Upper lobe of left lung (tissue), 6 donors: ENCODE measurements at regions not wholly inside any gene's neighbourhood (a gene's known extent, or its start where the extent isn't known, plus 50 kb on each side); places are given as distances from the start of the nearest gene placed in this dataset.

ENCODE experiments used
- ATAC-seq, 2 donors: fragments of 200-7000 bp; cut with Tn5 transposase; one replicate each; pipeline ENCODE4 v1.9.1; 2022; ENCODE audit warnings: mild to moderate bottlenecking in 2 of 2, moderate library complexity in 2 of 2; ENCODE audit not compliant: low FRiP score in 2 of 2
- DNase-seq, 2 donors: peaks; one replicate each; pipeline ENCODE4 v3.0.0-alpha.2; 2019 to 2020
- H3K27ac ChIP-seq, 4 donors: fragments of 200-600 bp; sonication (generic); one replicate each; pipeline ENCODE4 v1.5.1; 2016 to 2019
- H3K27me3 ChIP-seq, 4 donors: fragments of 200-600 bp; sonication (generic); one replicate each; pipeline ENCODE4 v1.5.1; 2017 to 2019
- H3K36me3 ChIP-seq, 4 donors: fragments of 200-600 bp; sonication (generic); one replicate each; pipeline ENCODE4 v1.5.1; 2016 to 2019
- H3K4me1 ChIP-seq, 4 donors: fragments of 200-600 bp; sonication (generic); one replicate each; pipeline ENCODE4 v1.5.1; 2018 to 2019
- H3K4me3 ChIP-seq, 4 donors: fragments of 200-600 bp; sonication (generic); one replicate each; pipeline ENCODE4 v1.5.1; 2017 to 2019; ENCODE audit warnings: mild to moderate bottlenecking in 2 of 4, moderate library complexity in 1 of 4
- H3K9me3 ChIP-seq, 4 donors: fragments of 200-600 bp; sonication (generic); one replicate each; pipeline ENCODE4 v1.5.1; 2018 to 2019
- EP300 ChIP-seq, 4 donors: sonication (generic); formaldehyde crosslinking; IDR thresholded peaks; one replicate each; pipeline ENCODE4 v1.5.1; 2017; ENCODE audit warnings: antibody characterized with exemption in 4 of 4, control low read depth in 2 of 4
- POLR2A ChIP-seq, 4 donors: fragments of 450-650 bp; IDR thresholded peaks; one replicate each; pipeline ENCODE4 v1.5.1; 2016 to 2017; ENCODE audit warnings: antibody characterized with exemption in 4 of 4, mild to moderate bottlenecking in 2 of 4
- POLR2AphosphoS5 ChIP-seq, 2 donors: sonication (generic); formaldehyde crosslinking; IDR thresholded peaks; one replicate each; pipeline ENCODE4 v1.5.1; 2017; ENCODE audit warnings: antibody characterized with exemption in 2 of 2
- WGBS, 2 donors: methylation state at CpG; one replicate each; pipeline ENCODE4 v1.1.5; 2017 to 2018; 5-methylcytosine and 5-hydroxymethylcytosine counted together
- TF ChIP-seq, protein P1 (sequence below), 6 experiments: fragments of 450-650 bp in 4 of 6; fragments of 200-600 bp in 2 of 6; sonication (generic) in 2 of 6; IDR thresholded peaks; one replicate each; pipeline ENCODE4 v1.5.1; 2016 to 2019; ENCODE audit warnings: antibody characterized with exemption in 6 of 6
- donor health status: DM: no; HTN: no; CAD: no; lungs with moderate emphysema.
- donor health status: DM: no; HTN: yes; CAD: no; lungs with severe emphysema.

DNA sequence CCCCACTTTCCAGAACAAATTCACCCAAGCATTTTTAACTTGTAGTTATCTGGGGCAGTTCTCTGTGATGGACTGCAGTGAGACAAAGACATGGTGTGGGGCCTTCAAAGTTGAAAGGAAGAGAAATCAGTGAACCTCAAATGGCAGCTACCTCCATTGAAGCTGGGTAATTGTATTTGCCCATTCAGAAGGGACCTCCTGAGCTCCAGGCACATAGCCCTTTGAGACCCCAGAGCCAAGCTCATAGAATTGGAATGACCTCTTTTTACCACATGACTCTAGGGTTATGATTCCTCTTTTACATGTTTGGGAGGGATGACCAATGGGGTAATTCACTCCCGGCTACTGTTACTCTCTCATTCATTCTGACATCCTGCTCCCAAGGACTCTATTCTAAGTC, 368.4 kb upstream of the ITGA1 start:
- Histone ChIP-seq H3K4me1 (no peaks in the 10 kb centered on the region), H3K27me3 (no peaks in the 10 kb centered on the region), H3K36me3 (no peaks in the 10 kb centered on the region), H3K27ac (no peak overlapping the region), H3K4me3 (no peak overlapping the region), H3K9me3 (no peaks in the 10 kb centered on the region)
- TF ChIP-seq POLR2A (IDR thresholded peaks at IDR 0.05) (no peak), EP300 (IDR thresholded peaks at IDR 0.05) (no peak), POLR2AphosphoS5 (IDR thresholded peaks at IDR 0.05) (no peak)
- TF ChIP-seq, protein P1, sequence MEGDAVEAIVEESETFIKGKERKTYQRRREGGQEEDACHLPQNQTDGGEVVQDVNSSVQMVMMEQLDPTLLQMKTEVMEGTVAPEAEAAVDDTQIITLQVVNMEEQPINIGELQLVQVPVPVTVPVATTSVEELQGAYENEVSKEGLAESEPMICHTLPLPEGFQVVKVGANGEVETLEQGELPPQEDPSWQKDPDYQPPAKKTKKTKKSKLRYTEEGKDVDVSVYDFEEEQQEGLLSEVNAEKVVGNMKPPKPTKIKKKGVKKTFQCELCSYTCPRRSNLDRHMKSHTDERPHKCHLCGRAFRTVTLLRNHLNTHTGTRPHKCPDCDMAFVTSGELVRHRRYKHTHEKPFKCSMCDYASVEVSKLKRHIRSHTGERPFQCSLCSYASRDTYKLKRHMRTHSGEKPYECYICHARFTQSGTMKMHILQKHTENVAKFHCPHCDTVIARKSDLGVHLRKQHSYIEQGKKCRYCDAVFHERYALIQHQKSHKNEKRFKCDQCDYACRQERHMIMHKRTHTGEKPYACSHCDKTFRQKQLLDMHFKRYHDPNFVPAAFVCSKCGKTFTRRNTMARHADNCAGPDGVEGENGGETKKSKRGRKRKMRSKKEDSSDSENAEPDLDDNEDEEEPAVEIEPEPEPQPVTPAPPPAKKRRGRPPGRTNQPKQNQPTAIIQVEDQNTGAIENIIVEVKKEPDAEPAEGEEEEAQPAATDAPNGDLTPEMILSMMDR (IDR thresholded peaks at IDR 0.05) = no peak
- 60 to 67% methylated on average over 1 of the region's 1 CpG for WGBS, 2 donors
- ATAC-seq = no peak
- no peak for DNase-seq

DNA sequence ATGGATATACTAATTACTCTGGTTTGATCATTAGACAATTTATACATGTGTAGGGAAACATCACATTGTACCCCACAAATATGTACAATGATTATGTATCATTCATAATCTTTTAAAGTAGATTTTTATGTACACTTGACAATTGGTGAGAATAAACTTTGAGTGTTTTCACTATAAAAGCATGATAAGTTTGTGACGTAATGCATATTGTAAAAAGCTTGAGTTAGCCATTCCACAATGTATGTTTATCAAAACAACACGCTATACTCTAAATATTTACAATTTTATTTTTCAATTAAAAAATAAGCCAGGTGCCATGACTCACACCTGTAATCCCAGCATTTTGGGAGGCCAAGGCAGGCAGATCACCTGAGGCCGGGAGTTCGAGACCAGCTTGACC, 360.1 kb upstream of the ITGA1 start:
- WGBS, 2 donors = 94% methylated on average over 4 of the region's 4 CpGs
- Histone ChIP-seq H3K36me3 (no peaks in the 10 kb centered on the region), H3K9me3 (no peaks in the 10 kb centered on the region), H3K4me1 (no peaks in the 10 kb centered on the region), H3K27ac (no peak overlapping the region), H3K4me3 (no peak overlapping the region), H3K27me3 (no peaks in the 10 kb centered on the region)
- TF ChIP-seq POLR2AphosphoS5 (IDR thresholded peaks at IDR 0.05) (no peak), POLR2A (IDR thresholded peaks at IDR 0.05) (no peak), EP300 (IDR thresholded peaks at IDR 0.05) (no peak)
- TF ChIP-seq, protein P1 (IDR thresholded peaks at IDR 0.05) = no peak
- no peak for DNase-seq
- no peak for ATAC-seq

DNA sequence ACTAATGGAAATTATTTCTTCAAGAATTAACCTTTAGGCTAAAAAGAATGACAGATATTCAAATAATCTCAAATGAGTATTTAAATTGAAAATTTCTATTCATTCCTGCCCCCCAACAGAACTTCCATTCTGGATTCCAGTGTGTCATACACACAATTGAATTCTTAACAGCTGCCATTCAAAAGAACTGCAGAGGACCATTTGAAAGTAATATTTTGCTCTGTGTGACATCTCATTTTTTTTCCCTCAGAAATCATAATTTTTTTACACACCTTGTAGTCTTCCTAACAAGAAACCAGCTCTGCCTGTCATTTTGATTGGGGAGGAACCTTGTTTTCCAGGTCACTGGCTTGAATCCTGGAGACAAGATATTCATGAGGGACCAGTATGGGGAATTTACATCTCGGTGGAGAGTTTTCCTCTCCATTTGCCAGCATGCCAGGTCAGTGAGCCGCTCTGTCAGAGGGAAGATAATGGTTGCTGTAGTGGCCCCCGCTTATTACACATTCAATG, 358.7 kb upstream of the ITGA1 start:
- H3K9me3 ChIP-seq = no peaks in the 10 kb centered on the region
- ATAC-seq (no peak), DNase-seq (no peak)
- H3K36me3 ChIP-seq = no peaks in the 10 kb centered on the region
- no peak overlapping the region for H3K4me3 ChIP-seq
- TF ChIP-seq, protein P1 (IDR thresholded peaks at IDR 0.05) = no peak
- no peaks in the 10 kb centered on the region for H3K27me3 ChIP-seq
- 91 to 93% methylated on average over 3 of the region's 3 CpGs for WGBS, 2 donors
- H3K27ac ChIP-seq = no peak overlapping the region
- H3K4me1 ChIP-seq = no peaks in the 10 kb centered on the region

DNA sequence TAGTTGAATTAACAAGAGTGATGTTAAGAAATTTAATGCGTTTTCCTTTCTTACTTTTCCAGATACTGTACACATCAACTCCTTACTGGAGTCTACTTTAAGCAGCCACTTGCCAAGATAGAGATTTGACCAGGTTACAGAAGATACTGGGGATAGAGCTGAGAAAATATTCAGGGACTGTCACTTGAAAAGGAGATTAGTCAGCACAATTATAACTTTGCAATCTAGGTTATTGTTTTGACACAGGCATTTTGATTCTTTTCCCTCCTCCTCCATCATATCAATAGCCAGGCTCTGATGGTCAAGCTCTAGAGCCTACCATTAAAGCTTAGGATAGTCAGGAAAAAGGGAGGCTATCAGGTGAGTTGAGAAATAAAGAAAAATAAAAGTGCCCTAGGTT, 345.9 kb upstream of the ITGA1 start:
- DNase-seq = no peak
- TF ChIP-seq EP300 (IDR thresholded peaks at IDR 0.05) = no peak
- TF ChIP-seq POLR2A (IDR thresholded peaks at IDR 0.05) = no peak
- TF ChIP-seq POLR2AphosphoS5 (IDR thresholded peaks at IDR 0.05) = no peak
- TF ChIP-seq, protein P1 (IDR thresholded peaks at IDR 0.05) = no peak
- 97 to 98% methylated on average over 1 of the region's 1 CpG for WGBS, 2 donors
- no peaks in the 10 kb centered on the region for H3K4me1 ChIP-seq
- H3K36me3 ChIP-seq = no peaks in the 10 kb centered on the region
- ATAC-seq = no peak
- H3K27me3 ChIP-seq = no peaks in the 10 kb centered on the region
- peaks cover 0 to 5% (median 0%) of the 10 kb centered on the region in 4 donors for H3K9me3 ChIP-seq
- no peak overlapping the region for H3K27ac ChIP-seq
- no peak overlapping the region for H3K4me3 ChIP-seq

DNA sequence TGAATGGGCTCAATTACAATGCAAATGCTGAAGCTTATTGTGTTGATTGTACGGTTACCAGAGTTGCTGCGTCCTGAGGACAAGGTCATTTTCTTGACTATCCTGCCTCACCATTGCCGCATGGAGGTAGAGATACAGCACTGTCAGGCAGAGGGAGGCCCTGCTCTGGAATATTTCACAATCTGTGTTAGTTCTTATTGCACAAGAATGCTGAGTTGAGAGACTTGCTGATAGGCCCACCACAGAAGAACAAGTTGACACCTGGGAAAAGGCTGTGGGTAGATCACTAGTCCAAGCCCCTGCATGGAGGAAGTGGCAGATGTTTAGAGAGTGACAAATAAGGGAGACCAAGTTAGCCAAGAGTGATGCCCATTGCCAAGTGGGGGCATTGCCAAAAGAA, 344.5 kb upstream of the ITGA1 start:
- H3K27ac ChIP-seq = no peak overlapping the region
- H3K9me3 ChIP-seq = peaks cover 0 to 5% (median 0%) of the 10 kb centered on the region in 4 donors
- 94 to 97% methylated on average over 3 of the region's 3 CpGs for WGBS, 2 donors
- DNase-seq (no peak), ATAC-seq (no peak)
- TF ChIP-seq POLR2AphosphoS5 (IDR thresholded peaks at IDR 0.05) = no peak
- no peak for TF ChIP-seq EP300 (IDR thresholded peaks at IDR 0.05)
- no peak for TF ChIP-seq POLR2A (IDR thresholded peaks at IDR 0.05)
- TF ChIP-seq, protein P1 (IDR thresholded peaks at IDR 0.05) = no peak
- no peaks in the 10 kb centered on the region for H3K4me1 ChIP-seq
- no peaks in the 10 kb centered on the region for H3K36me3 ChIP-seq
- H3K27me3 ChIP-seq = no peaks in the 10 kb centered on the region
- no peak overlapping the region for H3K4me3 ChIP-seq
